Neural cell (in vitro differentiated cells): ENCODE measurements at regions not wholly inside any gene's neighbourhood (a gene's known extent, or its start where the extent isn't known, plus 50 kb on each side); places are given as distances from the start of the nearest gene placed in this dataset.

Experiments
- H2AFZ ChIP-seq: fragments of 200-600, 300-800 bp; sonication (generic), shearing (Covaris generic); 2 replicates; pipeline ENCODE4 v1.6.0; 2014; ENCODE audit warnings: low read depth, mild to moderate bottlenecking, antibody characterized with exemption, low read length, moderate library complexity
- H3F3A ChIP-seq: fragments of 200-600 bp; shearing (Covaris generic); 2 replicates; pipeline ENCODE4 v1.6.1; 2016; ENCODE audit warnings: mild to moderate bottlenecking, moderate library complexity, mixed read lengths, antibody characterized with exemption, low read length; ENCODE audit not compliant: insufficient read depth, poor library complexity, severe bottlenecking
- H3K27ac ChIP-seq: fragments of 200-600, 300-800 bp; sonication (generic), shearing (Covaris generic); 2 replicates; pipeline ENCODE4 v1.5.1; 2014; ENCODE audit warnings: mild to moderate bottlenecking, low read length, moderate library complexity
- H3K27me3 ChIP-seq: fragments of 300-800, 200-600 bp; sonication (generic), shearing (Covaris generic); 2 replicates; pipeline ENCODE4 v1.6.0; 2014; ENCODE audit warnings: mild to moderate bottlenecking, low read depth, low read length, moderate library complexity; ENCODE audit not compliant: insufficient read depth
- H3K36me3 ChIP-seq: fragments of 300-800, 200-600 bp; sonication (generic), shearing (Covaris generic); 2 replicates; pipeline ENCODE4 v1.5.1; 2014; ENCODE audit warnings: mild to moderate bottlenecking, antibody characterized with exemption, low read length, moderate library complexity; ENCODE audit not compliant: insufficient read depth
- H3K4me2 ChIP-seq: fragments of 300-800, 200-600 bp; sonication (generic), shearing (Covaris generic); 2 replicates; pipeline ENCODE4 v1.6.0; 2014; ENCODE audit warnings: mild to moderate bottlenecking, low read length
- H3K4me3 ChIP-seq: fragments of 300-800, 200-600 bp; sonication (generic), shearing (Covaris generic); 2 replicates; pipeline ENCODE4 v1.5.1; 2014; ENCODE audit warnings: mild to moderate bottlenecking, low read length, moderate library complexity
- H3K79me2 ChIP-seq: fragments of 200-600 bp; shearing (Covaris generic); replicated peaks from 2 replicates; pipeline ENCODE4 v1.6.0; 2014; ENCODE audit warnings: mild to moderate bottlenecking, low read length, moderate library complexity; ENCODE audit not compliant: insufficient read depth
- H3K9ac ChIP-seq: fragments of 300-800, 200-600 bp; sonication (generic), shearing (Covaris generic); 2 replicates; pipeline ENCODE4 v1.6.1; 2016; ENCODE audit warnings: mild to moderate bottlenecking, low read length, mixed read lengths
- H3K9me2 ChIP-seq: fragments of 200-600 bp; shearing (Covaris generic); 2 replicates; pipeline ENCODE4 v1.6.1; 2016; ENCODE audit warnings: mild to moderate bottlenecking, low read length, mixed read lengths; ENCODE audit not compliant: insufficient read depth
- H3K9me3 ChIP-seq: fragments of 200-600, 300-800 bp; sonication (generic), shearing (Covaris generic); 2 replicates; pipeline ENCODE4 v1.6.1; 2016; ENCODE audit warnings: mild to moderate bottlenecking, mixed run types, low read length, moderate library complexity, mixed read lengths
- H4K20me1 ChIP-seq: fragments of 200-600 bp; shearing (Covaris generic); 2 replicates; pipeline ENCODE4 v1.6.1; 2016; ENCODE audit warnings: mild to moderate bottlenecking, mixed run types; ENCODE audit not compliant: insufficient read depth
- CTCF ChIP-seq: fragments of 450-650 bp; IDR thresholded peaks from 2 replicates; pipeline ENCODE4 v1.5.1; 2014; ENCODE audit warnings: antibody characterized with exemption, mild to moderate bottlenecking, moderate library complexity; ENCODE audit not compliant: poor library complexity, severe bottlenecking
- EP300 ChIP-seq: fragments of 450-650 bp; conservative IDR thresholded peaks from 2 replicates; pipeline ENCODE4 v1.6.1; 2014; ENCODE audit warnings: antibody characterized with exemption, mild to moderate bottlenecking, moderate library complexity; ENCODE audit not compliant: poor library complexity, severe bottlenecking
- EZH2 ChIP-seq: fragments of 200-600, 300-800 bp; shearing (Covaris generic), sonication (generic); IDR thresholded peaks from 2 replicates; pipeline ENCODE4 v1.6.1; 2014; ENCODE audit warnings: antibody characterized with exemption, low read length, borderline replicate concordance, mild to moderate bottlenecking; ENCODE audit not compliant: insufficient read depth, poor library complexity, severe bottlenecking
- MXI1 ChIP-seq: fragments of 450-650 bp; conservative IDR thresholded peaks from 2 replicates; pipeline ENCODE4 v1.6.1; 2014; ENCODE audit warnings: antibody characterized with exemption, mild to moderate bottlenecking; ENCODE audit not compliant: poor library complexity, severe bottlenecking
- POLR2AphosphoS5 ChIP-seq: IDR thresholded peaks from 2 replicates; pipeline ENCODE4 v1.6.1; 2012
- RAD21 ChIP-seq: fragments of 450-650 bp; conservative IDR thresholded peaks from 2 replicates; pipeline ENCODE4 v1.6.1; 2014; ENCODE audit warnings: antibody characterized with exemption, mild to moderate bottlenecking, moderate library complexity
- REST ChIP-seq: IDR thresholded peaks from 2 replicates; pipeline ENCODE4 v1.6.1; 2012; ENCODE audit warnings: borderline replicate concordance
- SMC3 ChIP-seq: fragments of 450-650 bp; conservative IDR thresholded peaks from 2 replicates; pipeline ENCODE4 v1.6.1; 2014; ENCODE audit warnings: antibody characterized with exemption, mild to moderate bottlenecking, moderate library complexity; ENCODE audit not compliant: poor library complexity
- TAF1 ChIP-seq: IDR thresholded peaks from 2 replicates; pipeline ENCODE4 v1.6.1; 2012; ENCODE audit warnings: low read depth

DNA sequence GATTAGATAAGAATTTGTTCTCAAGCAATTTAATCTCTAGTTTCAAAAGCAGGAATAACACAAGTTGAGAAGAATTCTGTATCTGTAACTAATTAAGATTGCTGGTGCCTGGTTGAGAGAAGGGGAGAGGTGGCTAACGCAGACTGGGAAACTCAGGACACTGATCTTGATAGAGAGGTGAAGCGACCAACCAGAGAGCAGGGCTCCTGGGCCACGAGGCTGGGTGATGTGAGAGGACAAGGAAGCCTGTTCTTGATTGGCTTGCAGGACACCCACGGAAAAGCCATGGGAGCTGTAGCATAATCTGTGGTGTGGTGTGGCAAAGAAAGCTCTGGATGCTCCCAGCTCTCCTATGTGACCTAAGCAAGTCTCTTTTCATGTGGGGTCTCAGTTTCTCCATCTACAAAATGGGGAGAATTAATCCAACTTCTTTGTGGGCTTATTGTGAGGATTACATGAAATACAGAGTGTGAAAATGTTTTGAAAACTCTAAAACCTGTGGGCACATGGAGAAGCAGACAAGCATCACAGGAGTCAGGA is 594.1 kb upstream of the BRINP1 start:
- Histone ChIP-seq H3K27me3 (no peaks in the 10 kb centered on the region), H3K9me2 (no peaks in the 10 kb centered on the region), H3K27ac (no peak overlapping the region), H2AFZ (no peak overlapping the region), H3K36me3 (no peaks in the 10 kb centered on the region), H3K9me3 (no peaks in the 10 kb centered on the region), H3K79me2 (no peaks in the 10 kb centered on the region), H3K4me2 (no peak overlapping the region), H4K20me1 (no peaks in the 10 kb centered on the region), H3K4me3 (no peak overlapping the region), H3K9ac (no peak overlapping the region), H3F3A (no peaks in the 10 kb centered on the region)
- TF ChIP-seq RAD21 (no peak), EP300 (no peak), MXI1 (no peak), SMC3 (no peak), TAF1 (no peak), CTCF (no peak), REST (no peak), POLR2AphosphoS5 (no peak), EZH2 (no peak)

DNA sequence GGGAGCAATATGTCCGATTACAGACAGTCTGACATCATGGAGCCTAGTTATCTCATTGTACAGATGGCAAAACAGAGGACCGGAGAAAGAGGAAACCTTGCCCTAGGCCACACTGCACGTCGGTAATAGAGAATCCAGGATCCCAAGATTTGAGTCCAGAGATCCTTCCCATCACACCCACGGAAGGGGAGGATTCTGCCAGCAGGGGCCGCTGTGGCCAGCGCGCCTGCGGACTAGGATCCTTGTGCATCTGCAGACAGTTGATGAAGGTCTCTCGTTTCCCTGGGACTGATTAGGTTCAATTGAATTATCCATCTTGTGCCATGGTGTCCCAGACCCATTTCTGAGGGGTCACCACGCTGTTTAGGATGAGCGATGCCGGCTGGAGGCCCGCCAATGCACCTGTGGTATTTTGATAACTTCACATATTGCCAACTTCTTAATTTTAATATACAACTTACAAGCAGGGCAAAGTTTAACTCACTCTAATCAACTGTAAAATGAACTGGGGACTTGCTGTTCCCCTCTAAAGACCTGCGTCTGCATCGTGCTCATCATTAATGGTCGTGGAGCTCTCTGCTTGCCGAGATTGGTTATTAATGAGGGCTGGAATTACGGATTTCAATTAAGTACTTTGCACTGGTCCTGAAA is 592.7 kb upstream of the BRINP1 start:
- Histone ChIP-seq H3K4me2 (no peak overlapping the region), H3K9me3 (no peaks in the 10 kb centered on the region), H4K20me1 (no peaks in the 10 kb centered on the region), H3F3A (no peaks in the 10 kb centered on the region), H3K36me3 (no peaks in the 10 kb centered on the region), H3K9me2 (no peaks in the 10 kb centered on the region), H3K79me2 (no peaks in the 10 kb centered on the region), H3K27ac (no peak overlapping the region), H2AFZ (no peak overlapping the region), H3K4me3 (no peak overlapping the region), H3K27me3 (no peaks in the 10 kb centered on the region), H3K9ac (no peak overlapping the region)
- no peak for TF ChIP-seq CTCF
- no peak for TF ChIP-seq REST
- no peak for TF ChIP-seq EP300
